Loucy (cell line): ENCODE measurements at regions not wholly inside any gene's neighbourhood (a gene's known extent, or its start where the extent isn't known, plus 50 kb on each side); places are given as distances from the start of the nearest gene placed in this dataset.
"Not testable (repeated sequence)": the region's sequence is repeated elsewhere in the genome, so short reads cannot be mapped to it uniquely, and the experiment has no call there.

Experiments used
- H2AFZ ChIP-seq: fragments of 200-600 bp; sonication (generic); 2 replicates; pipeline ENCODE4 v1.6.0; 2016; ENCODE audit warnings: antibody characterized with exemption, mild to moderate bottlenecking, low read length, moderate library complexity
- H3F3A ChIP-seq: fragments of 200-600 bp; 2 replicates; pipeline ENCODE4 v1.6.0; 2016; ENCODE audit warnings: antibody characterized with exemption, low read depth, mild to moderate bottlenecking
- H3K27me3 ChIP-seq: fragments of 200-600 bp; sonication (generic); 2 replicates; pipeline ENCODE4 v1.6.1; 2014; ENCODE audit warnings: low read length, mild to moderate bottlenecking; ENCODE audit not compliant: insufficient read depth, poor library complexity, severe bottlenecking
- H3K36me3 ChIP-seq: fragments of 200-600 bp; sonication (generic); 2 replicates; pipeline ENCODE4 v1.6.1; 2016; ENCODE audit warnings: low read length; ENCODE audit not compliant: insufficient read depth
- H3K4me1 ChIP-seq: fragments of 200-600 bp; sonication (generic); 2 replicates; pipeline ENCODE4 v1.5.1; 2014; ENCODE audit warnings: low read length, mild to moderate bottlenecking; ENCODE audit not compliant: insufficient read depth, poor library complexity, severe bottlenecking
- H3K4me2 ChIP-seq: fragments of 200-600 bp; sonication (generic); 2 replicates; pipeline ENCODE4 v1.6.0; 2014; ENCODE audit warnings: antibody characterized with exemption, low read length, low read depth, mild to moderate bottlenecking; ENCODE audit not compliant: poor library complexity, severe bottlenecking
- H3K4me3 ChIP-seq: fragments of 200-600 bp; sonication (generic); 2 replicates; pipeline ENCODE4 v1.5.1; 2014; ENCODE audit warnings: low read length, mild to moderate bottlenecking, mixed read lengths; ENCODE audit not compliant: poor library complexity, severe bottlenecking
- H3K79me2 ChIP-seq: fragments of 200-600 bp; sonication (generic); 2 replicates; pipeline ENCODE4 v1.6.1; 2014; ENCODE audit warnings: low read length; ENCODE audit not compliant: insufficient read depth
- H3K9ac ChIP-seq: fragments of 200-600 bp; sonication (generic); 2 replicates; pipeline ENCODE4 v1.6.0; 2014; ENCODE audit warnings: mild to moderate bottlenecking, low read depth, low read length, moderate library complexity; ENCODE audit not compliant: poor library complexity, severe bottlenecking
- H3K9me2 ChIP-seq: fragments of 200-600 bp; sonication (generic); replicated peaks from 2 replicates; pipeline ENCODE4 v1.6.1; 2016; ENCODE audit warnings: low read depth, low read length, mixed read lengths
- H3K9me3 ChIP-seq: fragments of 200-600 bp; sonication (generic); 2 replicates; pipeline ENCODE4 v1.6.1; 2014; ENCODE audit warnings: mild to moderate bottlenecking, antibody characterized with exemption, low read length, low read depth; ENCODE audit not compliant: insufficient read depth
- H4K20me1 ChIP-seq: fragments of 200-600 bp; sonication (generic); 2 replicates; pipeline ENCODE4 v1.6.0; 2014; ENCODE audit warnings: antibody characterized with exemption, low read length, mild to moderate bottlenecking; ENCODE audit not compliant: insufficient read depth, poor library complexity, severe bottlenecking
- CTCF ChIP-seq: fragments of 200-600 bp; sonication (generic); conservative IDR thresholded peaks from 2 replicates; pipeline ENCODE4 v1.5.1; 2014; ENCODE audit warnings: mild to moderate bottlenecking, antibody characterized with exemption, low read length
- EZH2phosphoT487 ChIP-seq: fragments of 200-600 bp; IDR thresholded peaks from 2 replicates; pipeline ENCODE4 v1.6.1; 2018; ENCODE audit warnings: antibody characterized with exemption, mild to moderate bottlenecking, moderate library complexity, borderline replicate concordance

GRCh38 chr5:14028188-14028587 lies 83.7 kb upstream of the DNAH5 start:
- no peaks in the 10 kb centered on the region for H3F3A ChIP-seq
- no peaks in the 10 kb centered on the region for H3K36me3 ChIP-seq
- H3K27me3 ChIP-seq = no peaks in the 10 kb centered on the region

GRCh38 chr5:14025569-14026286 lies 81.2 kb upstream of the DNAH5 start:
- H3K4me3 ChIP-seq = no peak overlapping the region
- no peak overlapping the region for H3K4me2 ChIP-seq
- no peaks in the 10 kb centered on the region for H3K27me3 ChIP-seq
- no peak overlapping the region for H2AFZ ChIP-seq
- no peaks in the 10 kb centered on the region for H3F3A ChIP-seq
- H4K20me1 ChIP-seq = no peaks in the 10 kb centered on the region
- no peaks in the 10 kb centered on the region for H3K36me3 ChIP-seq
- H3K4me1 ChIP-seq = no peaks in the 10 kb centered on the region
- H3K9me3 ChIP-seq = no peaks in the 10 kb centered on the region
- H3K9me2 ChIP-seq = no peaks in the 10 kb centered on the region
- TF ChIP-seq EZH2phosphoT487 = no peak
- TF ChIP-seq CTCF = no peak
- no peak overlapping the region for H3K9ac ChIP-seq
- no peaks in the 10 kb centered on the region for H3K79me2 ChIP-seq

More at GRCh38 chr5:14028188-14028587, 83.7 kb upstream of the DNAH5 start:
- H4K20me1 ChIP-seq = no peaks in the 10 kb centered on the region
- no peak overlapping the region for H3K4me3 ChIP-seq
- no peaks in the 10 kb centered on the region for H3K4me1 ChIP-seq
- H3K9me2 ChIP-seq = no peaks in the 10 kb centered on the region
- no peaks in the 10 kb centered on the region for H3K79me2 ChIP-seq
- H3K9ac ChIP-seq = no peak overlapping the region
- TF ChIP-seq CTCF = no peak
- TF ChIP-seq EZH2phosphoT487 = no peak
- H2AFZ ChIP-seq = no peak overlapping the region
- no peak overlapping the region for H3K4me2 ChIP-seq
- H3K9me3 ChIP-seq = no peaks in the 10 kb centered on the region

DNA sequence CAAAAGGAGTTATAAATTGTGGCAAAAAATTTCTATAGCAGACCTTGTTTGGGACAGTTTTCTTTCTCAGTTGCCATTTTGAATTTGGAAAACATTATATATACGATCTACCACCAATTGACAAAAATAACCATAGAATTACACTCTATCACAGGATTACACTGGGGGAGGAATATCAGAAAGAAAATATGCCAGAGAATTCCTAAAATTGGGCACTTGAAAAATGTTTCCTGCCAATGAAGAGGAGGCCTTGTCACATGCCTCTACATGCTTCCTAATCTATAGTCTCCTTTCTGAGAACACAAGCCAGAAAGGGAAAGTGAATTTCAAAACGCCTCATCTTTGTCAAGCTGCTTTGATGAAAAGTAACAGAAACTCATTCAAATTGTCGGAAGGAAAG lies 78.5 kb upstream of the DNAH5 start:
- Histone ChIP-seq H3K27me3 (no peaks in the 10 kb centered on the region), H3K79me2 (no peaks in the 10 kb centered on the region), H2AFZ (no peak overlapping the region), H3K9ac (no peak overlapping the region), H3F3A (no peaks in the 10 kb centered on the region), H3K9me2 (no peaks in the 10 kb centered on the region), H4K20me1 (no peaks in the 10 kb centered on the region), H3K4me3 (no peak overlapping the region), H3K4me2 (no peak overlapping the region), H3K36me3 (no peaks in the 10 kb centered on the region), H3K9me3 (no peaks in the 10 kb centered on the region), H3K4me1 (no peaks in the 10 kb centered on the region)
- TF ChIP-seq EZH2phosphoT487 (no peak), CTCF (no peak)

DNA sequence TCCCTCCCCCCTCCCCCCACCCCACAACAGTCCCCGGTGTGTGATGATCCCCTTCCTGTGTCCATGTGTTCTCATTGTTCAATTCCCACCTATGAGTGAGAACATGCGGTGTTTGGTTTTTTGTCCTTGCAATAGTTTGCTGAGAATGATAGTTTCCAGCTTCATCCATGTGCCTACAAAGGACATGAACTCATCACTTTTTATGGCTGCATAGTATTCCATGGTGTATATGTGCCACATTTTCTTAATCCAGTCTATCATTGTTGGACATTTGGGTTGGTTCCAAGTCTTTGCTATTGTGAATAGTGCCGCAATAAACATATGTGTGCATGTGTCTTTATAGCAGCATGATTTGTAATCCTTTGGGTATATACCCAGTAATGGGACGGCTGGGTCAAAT lies 76.5 kb upstream of the DNAH5 start:
- not testable (repeated sequence) for H3K27me3 ChIP-seq, H3K9ac ChIP-seq, H3K4me3 ChIP-seq, H3K36me3 ChIP-seq, H4K20me1 ChIP-seq, H2AFZ ChIP-seq, H3K4me2 ChIP-seq, H3F3A ChIP-seq, H3K9me2 ChIP-seq, H3K4me1 ChIP-seq, H3K9me3 ChIP-seq, H3K79me2 ChIP-seq
